ENCODE measurements at regions not wholly inside any gene's neighbourhood (a gene's known extent, or its start where the extent isn't known, plus 50 kb on each side); places are given as distances from the start of the nearest gene placed in this dataset.

DNA sequence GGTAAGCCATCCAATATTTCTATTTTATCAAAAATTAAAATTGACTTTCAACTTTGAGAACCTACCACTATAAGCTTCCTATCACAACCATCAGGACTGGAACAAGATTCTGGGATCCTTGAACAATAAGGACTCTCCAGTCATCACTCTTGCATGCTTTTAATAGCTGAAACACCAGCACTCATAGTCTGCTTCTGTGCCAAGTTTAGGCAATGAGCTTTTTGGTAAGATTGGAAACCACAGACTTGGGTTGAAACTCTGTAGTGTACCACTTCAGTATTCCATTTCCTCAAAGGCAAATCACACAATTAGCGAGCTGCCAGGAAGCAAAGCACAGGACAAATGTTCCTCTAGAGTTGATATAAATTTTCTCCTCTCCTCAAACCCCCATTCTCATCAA, 1065.8 kb upstream of the SLC39A10 start:
- TF ChIP-seq, protein P1, sequence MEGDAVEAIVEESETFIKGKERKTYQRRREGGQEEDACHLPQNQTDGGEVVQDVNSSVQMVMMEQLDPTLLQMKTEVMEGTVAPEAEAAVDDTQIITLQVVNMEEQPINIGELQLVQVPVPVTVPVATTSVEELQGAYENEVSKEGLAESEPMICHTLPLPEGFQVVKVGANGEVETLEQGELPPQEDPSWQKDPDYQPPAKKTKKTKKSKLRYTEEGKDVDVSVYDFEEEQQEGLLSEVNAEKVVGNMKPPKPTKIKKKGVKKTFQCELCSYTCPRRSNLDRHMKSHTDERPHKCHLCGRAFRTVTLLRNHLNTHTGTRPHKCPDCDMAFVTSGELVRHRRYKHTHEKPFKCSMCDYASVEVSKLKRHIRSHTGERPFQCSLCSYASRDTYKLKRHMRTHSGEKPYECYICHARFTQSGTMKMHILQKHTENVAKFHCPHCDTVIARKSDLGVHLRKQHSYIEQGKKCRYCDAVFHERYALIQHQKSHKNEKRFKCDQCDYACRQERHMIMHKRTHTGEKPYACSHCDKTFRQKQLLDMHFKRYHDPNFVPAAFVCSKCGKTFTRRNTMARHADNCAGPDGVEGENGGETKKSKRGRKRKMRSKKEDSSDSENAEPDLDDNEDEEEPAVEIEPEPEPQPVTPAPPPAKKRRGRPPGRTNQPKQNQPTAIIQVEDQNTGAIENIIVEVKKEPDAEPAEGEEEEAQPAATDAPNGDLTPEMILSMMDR (conservative IDR thresholded peaks at IDR 0.05; ENCODE audit: low read depth, low read length) = no peak
- no peak for TF ChIP-seq EZH2phosphoT487 (IDR thresholded peaks at IDR 0.05; ENCODE audit: borderline replicate concordance, low read length)
